A673 (cell line): ENCODE measurements at regions not wholly inside any gene's neighbourhood (a gene's known extent, or its start where the extent isn't known, plus 50 kb on each side); places are given as distances from the start of the nearest gene placed in this dataset.

Experiments used
- EZH2 ChIP-seq: fragments of 200-600 bp; sonication (generic); IDR thresholded peaks from 2 replicates; pipeline ENCODE4 v1.6.1; 2017; ENCODE audit warnings: borderline replicate concordance, low read depth, mild to moderate bottlenecking, mixed read lengths, antibody characterized with exemption, low read length; ENCODE audit not compliant: poor library complexity, severe bottlenecking
- TF ChIP-seq, protein P1 (sequence below): fragments of 300-800, 200-600 bp; sonication (generic); conservative IDR thresholded peaks from 2 replicates; pipeline ENCODE4 v1.5.1; 2017; ENCODE audit warnings: low read depth, mild to moderate bottlenecking, antibody characterized with exemption, low read length, moderate library complexity, mixed read lengths

DNA sequence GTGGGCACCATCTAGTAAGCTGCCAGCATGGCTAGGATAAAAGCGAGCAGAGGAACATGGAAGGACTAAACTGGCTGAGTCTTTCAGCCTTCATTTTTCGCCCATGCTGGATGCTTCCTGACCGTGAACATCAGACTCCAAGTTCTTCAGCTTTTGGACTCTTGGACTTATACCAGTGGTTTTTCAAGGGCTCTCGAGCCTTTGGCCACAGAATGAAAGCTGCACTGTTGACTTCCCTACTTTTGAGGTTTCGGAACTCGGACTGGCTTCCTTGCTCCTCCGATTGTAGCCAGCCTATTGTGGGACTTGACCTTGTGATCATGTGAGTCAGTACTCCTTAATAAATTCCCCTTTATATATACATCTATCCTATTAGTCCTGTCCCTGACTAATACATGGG is 785.1 kb upstream of the SLITRK6 start:
- TF ChIP-seq, protein P1, sequence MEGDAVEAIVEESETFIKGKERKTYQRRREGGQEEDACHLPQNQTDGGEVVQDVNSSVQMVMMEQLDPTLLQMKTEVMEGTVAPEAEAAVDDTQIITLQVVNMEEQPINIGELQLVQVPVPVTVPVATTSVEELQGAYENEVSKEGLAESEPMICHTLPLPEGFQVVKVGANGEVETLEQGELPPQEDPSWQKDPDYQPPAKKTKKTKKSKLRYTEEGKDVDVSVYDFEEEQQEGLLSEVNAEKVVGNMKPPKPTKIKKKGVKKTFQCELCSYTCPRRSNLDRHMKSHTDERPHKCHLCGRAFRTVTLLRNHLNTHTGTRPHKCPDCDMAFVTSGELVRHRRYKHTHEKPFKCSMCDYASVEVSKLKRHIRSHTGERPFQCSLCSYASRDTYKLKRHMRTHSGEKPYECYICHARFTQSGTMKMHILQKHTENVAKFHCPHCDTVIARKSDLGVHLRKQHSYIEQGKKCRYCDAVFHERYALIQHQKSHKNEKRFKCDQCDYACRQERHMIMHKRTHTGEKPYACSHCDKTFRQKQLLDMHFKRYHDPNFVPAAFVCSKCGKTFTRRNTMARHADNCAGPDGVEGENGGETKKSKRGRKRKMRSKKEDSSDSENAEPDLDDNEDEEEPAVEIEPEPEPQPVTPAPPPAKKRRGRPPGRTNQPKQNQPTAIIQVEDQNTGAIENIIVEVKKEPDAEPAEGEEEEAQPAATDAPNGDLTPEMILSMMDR: no peak
- no peak for TF ChIP-seq EZH2
